ENCODE measurements at regions not wholly inside any gene's neighbourhood (a gene's known extent, or its start where the extent isn't known, plus 50 kb on each side); places are given as distances from the start of the nearest gene placed in this dataset.

GRCh38 chr5:53249529-53250200 lies 140.1 kb upstream of the MOCS2 start:
- Histone ChIP-seq H3F3A (ENCODE audit: low read length, unreplicated experiment) (peaks cover 7% of the 10 kb centered on the region), H3K9ac (ENCODE audit: low read length) (peak overlapping the region; percentile 61), H3K36me3 (ENCODE audit: low read depth, low read length) (no peaks in the 10 kb centered on the region), H2AFZ (ENCODE audit: low read length) (0 out of 2 replicates have a peak overlapping the region, but pooled peaks have one; percentile 26), H3K79me2 (ENCODE audit: low read length) (no peaks in the 10 kb centered on the region), H3K27ac (ENCODE audit: low read length) (peak overlapping the region; percentile 94), H3K9me2 (replicated peaks; ENCODE audit: low read length) (no peaks in the 10 kb centered on the region), H3K4me1 (ENCODE audit: insufficient read depth, low read length) (peaks cover 73% of the 10 kb centered on the region), H3K27me3 (ENCODE audit: low read length) (no peaks in the 10 kb centered on the region), H3K4me3 (ENCODE audit: low read length) (no peak overlapping the region), H3K4me2 (ENCODE audit: low read length) (peak overlapping the region; percentile 66), H3K9me3 (ENCODE audit: low read length) (no peaks in the 10 kb centered on the region), H4K20me1 (ENCODE audit: low read length) (no peaks in the 10 kb centered on the region)
- DNase-seq (peak; percentile 87), ATAC-seq (peak; percentile 95)
- TSS peak; percentile 89 for BruUV-seq (replicated peaks)
- TF ChIP-seq EZH2phosphoT487 (IDR thresholded peaks at IDR 0.05; ENCODE audit: borderline replicate concordance, low read length), result no peak
- TF ChIP-seq CTCF (conservative IDR thresholded peaks at IDR 0.05; ENCODE audit: low read depth, low read length), result no peak
- TF ChIP-seq EZH2 (IDR thresholded peaks at IDR 0.05; ENCODE audit: low read length, unreplicated experiment), result no peak
- POLR2A ChIA-PET (ENCODE audit: unreplicated experiment), result no interaction called here
- CTCF ChIA-PET, result no interaction called here
- intact Hi-C loops (cut with micrococcal nuclease), result loop anchor here (2.0 kb wide), 1 partner anchor 79 kb away; no protein-coding TSS in a partner anchor

- ChIA-PET POLR2A (ENCODE audit: unreplicated experiment) (no interaction called here), CTCF (no interaction called here)
- intact Hi-C loops (cut with micrococcal nuclease), result no loop called here
- DNase-seq (no peak), ATAC-seq (no peak)
- Histone ChIP-seq H3K4me1 (ENCODE audit: insufficient read depth, low read length) (peaks cover 73% of the 10 kb centered on the region), H3F3A (ENCODE audit: low read length, unreplicated experiment) (peaks cover 7% of the 10 kb centered on the region), H3K9me3 (ENCODE audit: low read length) (no peaks in the 10 kb centered on the region), H3K79me2 (ENCODE audit: low read length) (no peaks in the 10 kb centered on the region), H3K4me2 (ENCODE audit: low read length) (peak overlapping the region; percentile 66), H3K36me3 (ENCODE audit: low read depth, low read length) (no peaks in the 10 kb centered on the region), H3K4me3 (ENCODE audit: low read length) (no peak overlapping the region), H3K9ac (ENCODE audit: low read length) (peak overlapping the region; percentile 60), H3K27me3 (ENCODE audit: low read length) (no peaks in the 10 kb centered on the region), H3K9me2 (replicated peaks; ENCODE audit: low read length) (no peaks in the 10 kb centered on the region), H3K27ac (ENCODE audit: low read length) (peak overlapping the region; percentile 94), H4K20me1 (ENCODE audit: low read length) (no peaks in the 10 kb centered on the region), H2AFZ (ENCODE audit: low read length) (no peak overlapping the region)
- TF ChIP-seq CTCF (conservative IDR thresholded peaks at IDR 0.05; ENCODE audit: low read depth, low read length) (no peak), EZH2phosphoT487 (IDR thresholded peaks at IDR 0.05; ENCODE audit: borderline replicate concordance, low read length) (no peak), EZH2 (IDR thresholded peaks at IDR 0.05; ENCODE audit: low read length, unreplicated experiment) (no peak)
- BruUV-seq (replicated peaks), result no TSS peak
These were observed 140.6 kb upstream of the MOCS2 start for GRCh38 chr5:53250201-53250550.

- BruUV-seq (replicated peaks), result no TSS peak
- Histone ChIP-seq H3F3A (ENCODE audit: low read length, unreplicated experiment) (no peaks in the 10 kb centered on the region), H4K20me1 (ENCODE audit: low read length) (no peaks in the 10 kb centered on the region), H3K36me3 (ENCODE audit: low read depth, low read length) (no peaks in the 10 kb centered on the region), H3K9me3 (ENCODE audit: low read length) (no peaks in the 10 kb centered on the region), H3K79me2 (ENCODE audit: low read length) (no peaks in the 10 kb centered on the region), H3K4me3 (ENCODE audit: low read length) (no peak overlapping the region), H3K4me1 (ENCODE audit: insufficient read depth, low read length) (peaks cover 50% of the 10 kb centered on the region), H2AFZ (ENCODE audit: low read length) (no peak overlapping the region), H3K4me2 (ENCODE audit: low read length) (peak overlapping the region; percentile 10; the same call in 1 of the 2 replicates), H3K27ac (ENCODE audit: low read length) (0 out of 2 replicates have a peak overlapping the region, but pooled peaks have one; percentile 5), H3K27me3 (ENCODE audit: low read length) (no peaks in the 10 kb centered on the region), H3K9me2 (replicated peaks; ENCODE audit: low read length) (no peaks in the 10 kb centered on the region), H3K9ac (ENCODE audit: low read length) (no peak overlapping the region)
- ATAC-seq (peak; percentile 3; the same call in 1 of the 2 replicates), DNase-seq (peak; percentile 59)
- TF ChIP-seq EZH2phosphoT487 (IDR thresholded peaks at IDR 0.05; ENCODE audit: borderline replicate concordance, low read length) (no peak), EZH2 (IDR thresholded peaks at IDR 0.05; ENCODE audit: low read length, unreplicated experiment) (no peak), CTCF (conservative IDR thresholded peaks at IDR 0.05; ENCODE audit: low read depth, low read length) (no peak)
- POLR2A ChIA-PET (ENCODE audit: unreplicated experiment), result interaction anchor here (0.5 kb wide), 1 partner anchor 80 kb away, joined by 5 read pairs; no protein-coding TSS in a partner anchor
- intact Hi-C loops (cut with micrococcal nuclease), result no loop called here
- CTCF ChIA-PET, result no interaction called here
These were observed 143.9 kb upstream of the MOCS2 start for GRCh38 chr5:53253421-53253871.

Measured in PC-3 (cell line).